IMR-90 (cell line): ENCODE measurements at regions not wholly inside any gene's neighbourhood (a gene's known extent, or its start where the extent isn't known, plus 50 kb on each side); places are given as distances from the start of the nearest gene placed in this dataset.

Source experiments
- POLR2A ChIP-seq: IDR thresholded peaks from 2 replicates; pipeline ENCODE4 v1.6.1; 2012; ENCODE audit warnings: mild to moderate bottlenecking, low read depth, low read length
- RAD21 ChIP-seq: IDR thresholded peaks from 2 replicates; pipeline ENCODE4 v1.6.1; 2012; ENCODE audit warnings: low read length, improper control_type of control experiment
- RCOR1 ChIP-seq: IDR thresholded peaks from 2 replicates; pipeline ENCODE4 v1.6.1; 2012; ENCODE audit warnings: mild to moderate bottlenecking, low read length, improper control_type of control experiment; ENCODE audit not compliant: insufficient replicate concordance
- SMC3 ChIP-seq: fragments of 150-350 bp; IDR thresholded peaks from 2 replicates; pipeline ENCODE4 v1.6.1; 2016; ENCODE audit warnings: low read depth, mild to moderate bottlenecking, antibody characterized with exemption, low read length, moderate library complexity
- TF ChIP-seq, protein P1 (sequence below): conservative IDR thresholded peaks from 2 replicates; pipeline ENCODE4 v1.5.1; 2012; ENCODE audit warnings: mild to moderate bottlenecking, low read depth, low read length, improper control_type of control experiment

DNA sequence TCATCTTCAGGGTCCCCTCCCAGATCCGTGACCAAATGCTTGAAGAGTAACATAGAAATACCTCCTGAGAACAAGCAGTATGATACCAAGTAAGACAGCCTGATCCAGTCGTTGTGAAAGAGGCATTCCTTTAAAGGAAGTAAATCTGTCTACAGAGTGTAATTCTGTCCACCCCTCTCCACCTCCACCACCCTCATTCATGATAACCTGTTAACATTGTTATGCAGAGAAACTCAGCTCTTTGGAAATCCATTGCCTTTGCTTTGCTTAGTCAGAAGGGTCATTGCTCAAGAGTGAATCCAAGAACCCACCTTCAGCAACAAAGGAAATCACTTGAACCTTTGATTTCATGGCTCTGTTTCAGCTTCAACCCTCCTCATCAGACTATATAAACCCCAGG lies 155.6 kb downstream of the CYP26B1 start:
- TF ChIP-seq RAD21, result no peak
- TF ChIP-seq, protein P1, sequence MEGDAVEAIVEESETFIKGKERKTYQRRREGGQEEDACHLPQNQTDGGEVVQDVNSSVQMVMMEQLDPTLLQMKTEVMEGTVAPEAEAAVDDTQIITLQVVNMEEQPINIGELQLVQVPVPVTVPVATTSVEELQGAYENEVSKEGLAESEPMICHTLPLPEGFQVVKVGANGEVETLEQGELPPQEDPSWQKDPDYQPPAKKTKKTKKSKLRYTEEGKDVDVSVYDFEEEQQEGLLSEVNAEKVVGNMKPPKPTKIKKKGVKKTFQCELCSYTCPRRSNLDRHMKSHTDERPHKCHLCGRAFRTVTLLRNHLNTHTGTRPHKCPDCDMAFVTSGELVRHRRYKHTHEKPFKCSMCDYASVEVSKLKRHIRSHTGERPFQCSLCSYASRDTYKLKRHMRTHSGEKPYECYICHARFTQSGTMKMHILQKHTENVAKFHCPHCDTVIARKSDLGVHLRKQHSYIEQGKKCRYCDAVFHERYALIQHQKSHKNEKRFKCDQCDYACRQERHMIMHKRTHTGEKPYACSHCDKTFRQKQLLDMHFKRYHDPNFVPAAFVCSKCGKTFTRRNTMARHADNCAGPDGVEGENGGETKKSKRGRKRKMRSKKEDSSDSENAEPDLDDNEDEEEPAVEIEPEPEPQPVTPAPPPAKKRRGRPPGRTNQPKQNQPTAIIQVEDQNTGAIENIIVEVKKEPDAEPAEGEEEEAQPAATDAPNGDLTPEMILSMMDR, result no peak
- no peak for TF ChIP-seq RCOR1
- TF ChIP-seq SMC3, result no peak
- TF ChIP-seq POLR2A, result no peak
